Glomerular endothelial cell (primary cell): ENCODE measurements at regions not wholly inside any gene's neighbourhood (a gene's known extent, or its start where the extent isn't known, plus 50 kb on each side); places are given as distances from the start of the nearest gene placed in this dataset.

Experiments
- DNase-seq: peaks from one replicate; pipeline ENCODE4 v3.0.0-alpha.2; 2011; ENCODE audit warnings: low read depth, low spot score; ENCODE audit errors: extremely low read depth

- DNase-seq = no peak
These were observed 62.4 kb downstream of the ARL6IP4 start for GRCh38 chr12:123042833-123043232.

- no peak for DNase-seq
These were observed 61.6 kb downstream of the ARL6IP4 start for GRCh38 chr12:123041811-123042655.

GRCh38 chr12:123041042-123041531 is 60.6 kb downstream of the ARL6IP4 start:
- DNase-seq = no peak

- no peak for DNase-seq
These were observed 59.6 kb downstream of the ARL6IP4 start for GRCh38 chr12:123040106-123040505.

GRCh38 chr12:123038966-123039365 is 58.5 kb downstream of the ARL6IP4 start:
- DNase-seq = no peak

GRCh38 chr12:123038486-123038885 is 58.0 kb downstream of the ARL6IP4 start:
- no peak for DNase-seq

GRCh38 chr12:123037791-123038190 is 57.3 kb downstream of the ARL6IP4 start:
- DNase-seq = no peak

- no peak for DNase-seq
These were observed 56.2 kb downstream of the ARL6IP4 start for GRCh38 chr12:123036466-123037285.

- DNase-seq = no peak
These were observed 55.4 kb downstream of the ARL6IP4 start for GRCh38 chr12:123035841-123036240.

GRCh38 chr12:123034865-123035264 is 54.4 kb downstream of the ARL6IP4 start:
- DNase-seq = no peak

GRCh38 chr12:123034022-123034541 is 53.6 kb downstream of the ARL6IP4 start:
- no peak for DNase-seq

GRCh38 chr12:123033392-123034021 is 53.0 kb downstream of the ARL6IP4 start:
- no peak for DNase-seq

- DNase-seq = no peak
These were observed 52.4 kb downstream of the ARL6IP4 start for GRCh38 chr12:123032736-123033391.
